ENCODE measurements at regions not wholly inside any gene's neighbourhood (a gene's known extent, or its start where the extent isn't known, plus 50 kb on each side); places are given as distances from the start of the nearest gene placed in this dataset.

DNA sequence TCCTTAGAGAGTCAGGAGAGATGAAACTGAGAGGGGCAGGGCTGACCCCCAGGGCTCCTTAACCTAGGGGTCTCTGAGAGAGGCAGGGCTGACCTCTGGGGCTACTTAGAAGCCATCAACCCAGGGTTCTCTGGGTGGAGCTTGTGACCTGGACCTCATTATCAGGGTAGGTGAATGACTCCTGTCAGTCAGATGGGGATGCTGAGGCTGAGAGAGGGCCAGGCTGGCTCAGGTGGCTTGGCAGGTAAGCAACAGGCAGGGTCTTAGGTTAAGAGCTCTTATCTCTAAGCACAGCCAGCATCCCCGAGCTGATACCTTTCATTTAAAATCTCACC is 160.9 kb downstream of the PTPRU start:
- no peak overlapping the region for H3K4me3 ChIP-seq (ENCODE audit: low read length)

DNA sequence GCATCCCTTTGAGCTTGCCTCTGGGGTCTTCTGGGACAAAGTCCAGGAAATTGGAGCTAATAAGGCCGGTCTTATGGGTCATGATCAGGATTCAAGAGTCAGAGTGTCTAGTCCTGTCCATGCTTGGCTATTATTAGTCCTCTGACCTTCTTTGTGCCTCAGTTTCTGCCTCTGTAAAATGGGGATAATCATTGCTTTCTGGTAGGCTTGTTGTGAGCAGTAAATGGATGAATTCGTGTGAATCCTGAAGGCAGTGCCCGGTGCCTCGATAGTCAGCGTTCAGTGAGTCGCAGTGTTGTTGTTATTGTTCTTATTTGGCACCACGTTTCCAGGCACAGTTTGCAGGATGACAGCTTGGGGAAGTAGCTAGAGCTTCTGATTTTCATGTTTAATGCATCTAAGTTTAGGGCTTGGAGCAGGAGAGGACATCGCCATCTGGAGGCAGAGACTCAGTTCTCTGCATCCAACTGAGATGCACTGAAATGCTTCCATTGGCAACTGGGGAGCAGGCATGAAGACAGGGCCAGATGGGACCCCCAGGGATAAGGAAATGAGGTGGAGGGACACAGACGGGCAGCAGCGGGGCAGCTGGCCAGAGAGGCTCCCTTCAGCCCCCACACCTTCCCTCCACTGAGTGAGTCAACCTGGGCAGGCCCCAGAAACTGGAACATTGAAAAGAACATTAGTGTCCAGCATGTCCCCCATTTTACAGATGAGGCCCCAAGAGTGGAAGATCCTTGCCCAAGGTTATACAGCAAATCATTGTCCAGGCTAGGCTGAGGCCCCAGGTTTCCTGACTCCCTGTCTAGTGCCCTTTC is 160.3 kb downstream of the PTPRU start:
- Histone ChIP-seq H3K4me3 (ENCODE audit: low read length) (no peak overlapping the region), H3K27me3 (ENCODE audit: control insufficient read depth, insufficient read depth, low read length, poor library complexity, severe bottlenecking) (no peaks in the 10 kb centered on the region), H3K36me3 (ENCODE audit: control insufficient read depth, insufficient read depth, low read length) (no peaks in the 10 kb centered on the region), H3K27ac (ENCODE audit: low read depth, low read length) (no peak overlapping the region), H3K4me1 (ENCODE audit: control insufficient read depth, insufficient read depth, low read length) (no peaks in the 10 kb centered on the region), H3K9me3 (ENCODE audit: control insufficient read depth, low read length) (no peaks in the 10 kb centered on the region), H3K9ac (ENCODE audit: extremely low read depth, low read length, poor library complexity, severe bottlenecking) (no peak overlapping the region)
- Mint-ChIP-seq H3K4me3 (no peak overlapping the region), H3K4me1 (no peaks in the 10 kb centered on the region), H3K36me3 (ENCODE audit: low read depth) (no peaks in the 10 kb centered on the region), H3K9me3 (peaks cover 10% of the 10 kb centered on the region), H3K27me3 (ENCODE audit: insufficient read depth) (peaks cover 5% of the 10 kb centered on the region), H3K27ac (no peak overlapping the region)
- WGBS, 2 experiments (ENCODE audit: insufficient coverage in 1 of 2, insufficient read length in 1 of 2): 81 to 84% methylated on average over 6 to 10 of the region's 10 CpGs
- peak; percentile 59 for DNase-seq
- TF ChIP-seq, protein P1, sequence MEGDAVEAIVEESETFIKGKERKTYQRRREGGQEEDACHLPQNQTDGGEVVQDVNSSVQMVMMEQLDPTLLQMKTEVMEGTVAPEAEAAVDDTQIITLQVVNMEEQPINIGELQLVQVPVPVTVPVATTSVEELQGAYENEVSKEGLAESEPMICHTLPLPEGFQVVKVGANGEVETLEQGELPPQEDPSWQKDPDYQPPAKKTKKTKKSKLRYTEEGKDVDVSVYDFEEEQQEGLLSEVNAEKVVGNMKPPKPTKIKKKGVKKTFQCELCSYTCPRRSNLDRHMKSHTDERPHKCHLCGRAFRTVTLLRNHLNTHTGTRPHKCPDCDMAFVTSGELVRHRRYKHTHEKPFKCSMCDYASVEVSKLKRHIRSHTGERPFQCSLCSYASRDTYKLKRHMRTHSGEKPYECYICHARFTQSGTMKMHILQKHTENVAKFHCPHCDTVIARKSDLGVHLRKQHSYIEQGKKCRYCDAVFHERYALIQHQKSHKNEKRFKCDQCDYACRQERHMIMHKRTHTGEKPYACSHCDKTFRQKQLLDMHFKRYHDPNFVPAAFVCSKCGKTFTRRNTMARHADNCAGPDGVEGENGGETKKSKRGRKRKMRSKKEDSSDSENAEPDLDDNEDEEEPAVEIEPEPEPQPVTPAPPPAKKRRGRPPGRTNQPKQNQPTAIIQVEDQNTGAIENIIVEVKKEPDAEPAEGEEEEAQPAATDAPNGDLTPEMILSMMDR (conservative IDR thresholded peaks at IDR 0.05): peak; percentile 66

More for the DNA sequence above, 160.9 kb downstream of the PTPRU start:
- Mint-ChIP-seq H3K9me3 (peaks cover 10% of the 10 kb centered on the region), H3K36me3 (ENCODE audit: low read depth) (no peaks in the 10 kb centered on the region), H3K4me3 (no peak overlapping the region), H3K4me1 (no peaks in the 10 kb centered on the region), H3K27me3 (ENCODE audit: insufficient read depth) (peaks cover 5% of the 10 kb centered on the region), H3K27ac (no peak overlapping the region)
- H3K9ac ChIP-seq (ENCODE audit: extremely low read depth, low read length, poor library complexity, severe bottlenecking): no peak overlapping the region
- no peak for DNase-seq
- no peaks in the 10 kb centered on the region for H3K27me3 ChIP-seq (ENCODE audit: control insufficient read depth, insufficient read depth, low read length, poor library complexity, severe bottlenecking)
- no peak overlapping the region for H3K27ac ChIP-seq (ENCODE audit: low read depth, low read length)
- 59 to 85% methylated on average over 1 of the region's 1 CpG for WGBS, 2 experiments (ENCODE audit: insufficient coverage in 1 of 2, insufficient read length in 1 of 2)
- no peaks in the 10 kb centered on the region for H3K9me3 ChIP-seq (ENCODE audit: control insufficient read depth, low read length)
- TF ChIP-seq, protein P1 (conservative IDR thresholded peaks at IDR 0.05): no peak
- H3K36me3 ChIP-seq (ENCODE audit: control insufficient read depth, insufficient read depth, low read length): no peaks in the 10 kb centered on the region
- no peaks in the 10 kb centered on the region for H3K4me1 ChIP-seq (ENCODE audit: control insufficient read depth, insufficient read depth, low read length)

DNA sequence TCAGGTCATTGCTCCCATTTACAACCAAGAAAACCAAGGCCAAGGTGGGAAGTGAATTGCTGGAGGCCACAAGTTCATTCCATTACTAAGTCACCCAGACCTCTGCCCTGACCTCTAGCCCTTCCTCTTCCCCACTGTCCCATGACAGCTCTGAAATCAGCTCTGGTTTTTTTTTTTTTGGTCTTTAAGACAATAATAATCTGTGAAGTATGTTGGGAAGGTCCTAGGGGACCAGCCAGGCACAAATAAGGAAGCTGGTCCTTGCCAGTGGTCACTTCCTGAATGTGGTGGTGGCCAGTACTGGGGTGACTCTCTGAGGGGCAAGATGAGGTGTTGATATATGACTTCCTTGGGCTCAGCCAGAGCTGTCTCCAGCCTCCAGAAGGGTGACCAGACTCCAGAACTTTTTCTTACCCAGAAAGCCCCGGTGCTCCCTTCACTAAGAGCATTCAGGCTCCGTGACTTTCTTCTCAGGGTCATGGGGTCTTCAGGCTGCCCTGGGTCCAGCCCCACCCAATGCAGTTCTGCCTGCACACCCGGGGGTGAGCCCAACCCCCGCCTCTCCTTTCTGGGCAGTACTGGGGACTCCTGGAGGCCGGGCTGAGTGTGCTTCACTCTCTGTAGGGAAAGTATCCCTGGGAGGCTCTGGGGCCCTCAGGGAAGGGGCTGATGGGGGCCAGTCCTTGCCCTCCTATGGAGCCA is 159.6 kb downstream of the PTPRU start:
- Histone ChIP-seq H3K27ac (ENCODE audit: low read depth, low read length) (no peak overlapping the region), H3K36me3 (ENCODE audit: control insufficient read depth, insufficient read depth, low read length) (no peaks in the 10 kb centered on the region), H3K9ac (ENCODE audit: extremely low read depth, low read length, poor library complexity, severe bottlenecking) (no peak overlapping the region), H3K4me1 (ENCODE audit: control insufficient read depth, insufficient read depth, low read length) (no peaks in the 10 kb centered on the region), H3K27me3 (ENCODE audit: control insufficient read depth, insufficient read depth, low read length, poor library complexity, severe bottlenecking) (no peaks in the 10 kb centered on the region), H3K9me3 (ENCODE audit: control insufficient read depth, low read length) (no peaks in the 10 kb centered on the region), H3K4me3 (ENCODE audit: low read length) (no peak overlapping the region)
- H3K36me3 Mint-ChIP-seq (ENCODE audit: low read depth): no peaks in the 10 kb centered on the region
- no peaks in the 10 kb centered on the region for H3K4me1 Mint-ChIP-seq
- no peak overlapping the region for H3K4me3 Mint-ChIP-seq
- DNase-seq: no peak
- peaks cover 1% of the 10 kb centered on the region for H3K27me3 Mint-ChIP-seq (ENCODE audit: insufficient read depth)
- H3K9me3 Mint-ChIP-seq: peaks cover 8% of the 10 kb centered on the region
- TF ChIP-seq, protein P1 (conservative IDR thresholded peaks at IDR 0.05): no peak
- no peak overlapping the region for H3K27ac Mint-ChIP-seq
- 86 to 100% methylated on average over 2 to 5 of the region's 5 CpGs for WGBS, 2 experiments (ENCODE audit: insufficient coverage in 1 of 2, insufficient read length in 1 of 2)

All from endodermal cell (in vitro differentiated cells).